GM19467 (cell line): ENCODE measurements at regions not wholly inside any gene's neighbourhood (a gene's known extent, or its start where the extent isn't known, plus 50 kb on each side); places are given as distances from the start of the nearest gene placed in this dataset.

Source experiments
- ATAC-seq: cut with Tn5 transposase; IDR thresholded peaks from one replicate; pipeline ENCODE4 v1.9.1; 2021; ENCODE audit warnings: mild to moderate bottlenecking, moderate library complexity; ENCODE audit not compliant: unreplicated experiment

- no peak for ATAC-seq
Measured at GRCh38 chr7:8932751-8933150, 499.3 kb downstream of the NXPH1 start.

- ATAC-seq = no peak
Measured at GRCh38 chr7:8937204-8937603, 503.8 kb downstream of the NXPH1 start.

GRCh38 chr7:8938044-8938805 lies 504.8 kb downstream of the NXPH1 start:
- ATAC-seq = no peak

GRCh38 chr7:8939446-8939845 lies 506.0 kb downstream of the NXPH1 start:
- no peak for ATAC-seq

GRCh38 chr7:8963722-8964121 lies 530.3 kb downstream of the NXPH1 start:
- ATAC-seq = no peak

GRCh38 chr7:8965177-8965576 lies 531.8 kb downstream of the NXPH1 start:
- ATAC-seq = no peak

- ATAC-seq = no peak
Measured at GRCh38 chr7:8973601-8974000, 540.2 kb downstream of the NXPH1 start.

- ATAC-seq = no peak
Measured at GRCh38 chr7:8975681-8976080, 542.3 kb downstream of the NXPH1 start.

GRCh38 chr7:8982338-8982992 lies 549.1 kb downstream of the NXPH1 start:
- no peak for ATAC-seq

GRCh38 chr7:8985255-8985654 lies 551.8 kb downstream of the NXPH1 start:
- ATAC-seq = no peak

- ATAC-seq = no peak
Measured at GRCh38 chr7:8988267-8988666, 554.9 kb downstream of the NXPH1 start.

- ATAC-seq = no peak
Measured at GRCh38 chr7:8991159-8991558, 557.8 kb downstream of the NXPH1 start.

GRCh38 chr7:8998762-8999161 lies 565.4 kb downstream of the NXPH1 start:
- ATAC-seq = no peak

GRCh38 chr7:9013940-9014339 lies 580.5 kb downstream of the NXPH1 start:
- ATAC-seq = no peak

GRCh38 chr7:9017286-9017685 lies 583.9 kb downstream of the NXPH1 start:
- ATAC-seq = no peak

GRCh38 chr7:9022456-9022855 lies 589.0 kb downstream of the NXPH1 start:
- ATAC-seq = no peak

- ATAC-seq = no peak
Measured at GRCh38 chr7:9023675-9024294, 590.4 kb downstream of the NXPH1 start.

GRCh38 chr7:9026121-9026520 lies 592.7 kb downstream of the NXPH1 start:
- ATAC-seq = no peak

GRCh38 chr7:9028012-9028411 lies 594.6 kb downstream of the NXPH1 start:
- no peak for ATAC-seq

- no peak for ATAC-seq
Measured at GRCh38 chr7:9029681-9030530, 596.5 kb downstream of the NXPH1 start.

- ATAC-seq = no peak
Measured at GRCh38 chr7:9030976-9031375, 597.6 kb downstream of the NXPH1 start.
